GM23338 (cell line): ENCODE measurements at regions not wholly inside any gene's neighbourhood (a gene's known extent, or its start where the extent isn't known, plus 50 kb on each side); places are given as distances from the start of the nearest gene placed in this dataset.
A peak's percentile ranks its signal among the peaks of the same experiment; 100 is the strongest.

Experiments used
- ATAC-seq: fragments of 200-7000 bp; cut with Tn5 transposase; 3 replicates; pipeline ENCODE4 v1.9.1; 2020
- DNase-seq: peaks from one replicate; pipeline ENCODE4 v3.0.0-alpha.2; 2015; ENCODE audit warnings: low spot score
- H2AFZ ChIP-seq: fragments of 200-600 bp; sonication (generic); 2 replicates; pipeline ENCODE4 v1.8.0; 2016; ENCODE audit warnings: antibody characterized with exemption, mild to moderate bottlenecking, moderate library complexity
- H3F3A ChIP-seq: fragments of 200-600 bp; sonication (generic); replicated peaks from 2 replicates; pipeline ENCODE4 v1.8.0; 2017; ENCODE audit warnings: antibody characterized with exemption, mixed run types, low read depth
- H3K27ac ChIP-seq: fragments of 200-600 bp; sonication (generic); 2 replicates; pipeline ENCODE4 v1.6.1; 2016; ENCODE audit warnings: low read depth
- H3K27me3 ChIP-seq: fragments of 200-600 bp; sonication (generic); 2 replicates; pipeline ENCODE4 v1.8.0; 2016; ENCODE audit warnings: mild to moderate bottlenecking, mixed run types, moderate library complexity; ENCODE audit not compliant: insufficient read depth
- H3K36me3 ChIP-seq: fragments of 200-600 bp; sonication (generic); 2 replicates; pipeline ENCODE4 v1.8.0; 2016; ENCODE audit warnings: mild to moderate bottlenecking; ENCODE audit not compliant: insufficient read depth
- H3K4me1 ChIP-seq: fragments of 200-600 bp; sonication (generic); 2 replicates; pipeline ENCODE4 v1.8.0; 2016; ENCODE audit warnings: mild to moderate bottlenecking, moderate library complexity; ENCODE audit not compliant: insufficient read depth
- H3K4me2 ChIP-seq: fragments of 200-600 bp; sonication (generic); 2 replicates; pipeline ENCODE4 v1.7.1; 2017; ENCODE audit warnings: mixed run types
- H3K4me3 ChIP-seq: fragments of 200-600 bp; sonication (generic); 2 replicates; pipeline ENCODE4 v1.6.1; 2016; ENCODE audit warnings: mixed run types
- H3K79me2 ChIP-seq: fragments of 200-600 bp; sonication (generic); replicated peaks from 2 replicates; pipeline ENCODE4 v1.8.0; 2017; ENCODE audit warnings: mild to moderate bottlenecking; ENCODE audit not compliant: insufficient read depth
- H3K9me2 ChIP-seq: fragments of 200-600 bp; sonication (generic); 2 replicates; pipeline ENCODE4 v1.8.0; 2017; ENCODE audit not compliant: insufficient read depth
- H4K20me1 ChIP-seq: fragments of 200-600 bp; sonication (generic); replicated peaks from 2 replicates; pipeline ENCODE4 v1.8.0; 2017; ENCODE audit warnings: mild to moderate bottlenecking; ENCODE audit not compliant: insufficient read depth
- H3K27ac Mint-ChIP-seq: 2 replicates; pipeline ENCODE4 v1.8.0; 2020; ENCODE audit warnings: inconsistent platforms, mild to moderate bottlenecking, moderate library complexity, mixed read lengths
- H3K27me3 Mint-ChIP-seq: 3 replicates; pipeline ENCODE4 v1.8.0; 2022; ENCODE audit warnings: low read depth, mild to moderate bottlenecking, moderate library complexity, mixed read lengths, inconsistent platforms; ENCODE audit not compliant: insufficient read depth, poor library complexity
- H3K36me3 Mint-ChIP-seq: 3 replicates; pipeline ENCODE4 v1.8.0; 2021; ENCODE audit warnings: low read depth, mild to moderate bottlenecking, inconsistent platforms, moderate library complexity, mixed read lengths
- H3K4me1 Mint-ChIP-seq: 3 replicates; pipeline ENCODE4 v1.8.0; 2020; ENCODE audit warnings: mild to moderate bottlenecking, inconsistent platforms, mixed read lengths
- H3K4me3 Mint-ChIP-seq: 3 replicates; pipeline ENCODE4 v1.8.0; 2021; ENCODE audit warnings: moderate library complexity, mild to moderate bottlenecking, inconsistent platforms, mixed read lengths
- H3K9me3 Mint-ChIP-seq: 3 replicates; pipeline ENCODE4 v1.8.0; 2020; ENCODE audit warnings: moderate library complexity, mild to moderate bottlenecking, inconsistent platforms, mixed read lengths
- ZNF114 ChIP-seq: fragments of 250-450 bp; sonication (Bioruptor Pico); IDR thresholded peaks from 2 replicates; pipeline ENCODE4 v1.5.0; 2020; ENCODE audit warnings: mild to moderate bottlenecking, moderate library complexity
- TF ChIP-seq, protein P1 (sequence below): fragments of 250-450 bp; sonication (Bioruptor Pico); IDR thresholded peaks from 2 replicates; pipeline ENCODE4 v1.5.0; 2020; ENCODE audit warnings: mild to moderate bottlenecking, moderate library complexity
- TF ChIP-seq, protein P2 (sequence below), 2 experiments: fragments of 200-600 bp in 1 of 2; sonication (generic) in 1 of 2; conservative IDR thresholded peaks; 2 replicates each; pipeline versions ENCODE4 v1.5.1 to v1.6.1; 2016 to 2017; ENCODE audit warnings: antibody characterized with exemption in 2 of 2, low read depth in 2 of 2, mild to moderate bottlenecking in 2 of 2, moderate library complexity in 1 of 2

DNA sequence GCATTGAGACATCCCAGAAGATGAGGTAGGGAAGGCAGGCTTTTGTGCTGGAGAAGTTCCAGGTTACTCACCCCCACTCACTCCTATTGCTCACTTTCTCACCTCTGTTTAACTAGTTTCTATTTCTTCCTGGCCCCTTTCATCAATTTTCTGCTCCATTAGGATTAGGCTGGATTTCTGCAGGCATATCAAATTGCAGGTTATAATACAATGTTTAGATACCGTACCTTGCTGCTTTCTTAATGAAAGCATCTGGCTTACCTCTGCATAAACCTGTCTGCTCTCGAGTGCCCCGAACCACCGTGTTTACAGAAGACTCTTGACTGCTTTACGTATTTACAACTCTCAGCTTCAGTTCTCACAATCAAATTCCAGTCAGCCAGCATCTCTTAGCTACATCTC, 173.7 kb downstream of the ADAMTS15 start (continued):
- TF ChIP-seq, protein P1, sequence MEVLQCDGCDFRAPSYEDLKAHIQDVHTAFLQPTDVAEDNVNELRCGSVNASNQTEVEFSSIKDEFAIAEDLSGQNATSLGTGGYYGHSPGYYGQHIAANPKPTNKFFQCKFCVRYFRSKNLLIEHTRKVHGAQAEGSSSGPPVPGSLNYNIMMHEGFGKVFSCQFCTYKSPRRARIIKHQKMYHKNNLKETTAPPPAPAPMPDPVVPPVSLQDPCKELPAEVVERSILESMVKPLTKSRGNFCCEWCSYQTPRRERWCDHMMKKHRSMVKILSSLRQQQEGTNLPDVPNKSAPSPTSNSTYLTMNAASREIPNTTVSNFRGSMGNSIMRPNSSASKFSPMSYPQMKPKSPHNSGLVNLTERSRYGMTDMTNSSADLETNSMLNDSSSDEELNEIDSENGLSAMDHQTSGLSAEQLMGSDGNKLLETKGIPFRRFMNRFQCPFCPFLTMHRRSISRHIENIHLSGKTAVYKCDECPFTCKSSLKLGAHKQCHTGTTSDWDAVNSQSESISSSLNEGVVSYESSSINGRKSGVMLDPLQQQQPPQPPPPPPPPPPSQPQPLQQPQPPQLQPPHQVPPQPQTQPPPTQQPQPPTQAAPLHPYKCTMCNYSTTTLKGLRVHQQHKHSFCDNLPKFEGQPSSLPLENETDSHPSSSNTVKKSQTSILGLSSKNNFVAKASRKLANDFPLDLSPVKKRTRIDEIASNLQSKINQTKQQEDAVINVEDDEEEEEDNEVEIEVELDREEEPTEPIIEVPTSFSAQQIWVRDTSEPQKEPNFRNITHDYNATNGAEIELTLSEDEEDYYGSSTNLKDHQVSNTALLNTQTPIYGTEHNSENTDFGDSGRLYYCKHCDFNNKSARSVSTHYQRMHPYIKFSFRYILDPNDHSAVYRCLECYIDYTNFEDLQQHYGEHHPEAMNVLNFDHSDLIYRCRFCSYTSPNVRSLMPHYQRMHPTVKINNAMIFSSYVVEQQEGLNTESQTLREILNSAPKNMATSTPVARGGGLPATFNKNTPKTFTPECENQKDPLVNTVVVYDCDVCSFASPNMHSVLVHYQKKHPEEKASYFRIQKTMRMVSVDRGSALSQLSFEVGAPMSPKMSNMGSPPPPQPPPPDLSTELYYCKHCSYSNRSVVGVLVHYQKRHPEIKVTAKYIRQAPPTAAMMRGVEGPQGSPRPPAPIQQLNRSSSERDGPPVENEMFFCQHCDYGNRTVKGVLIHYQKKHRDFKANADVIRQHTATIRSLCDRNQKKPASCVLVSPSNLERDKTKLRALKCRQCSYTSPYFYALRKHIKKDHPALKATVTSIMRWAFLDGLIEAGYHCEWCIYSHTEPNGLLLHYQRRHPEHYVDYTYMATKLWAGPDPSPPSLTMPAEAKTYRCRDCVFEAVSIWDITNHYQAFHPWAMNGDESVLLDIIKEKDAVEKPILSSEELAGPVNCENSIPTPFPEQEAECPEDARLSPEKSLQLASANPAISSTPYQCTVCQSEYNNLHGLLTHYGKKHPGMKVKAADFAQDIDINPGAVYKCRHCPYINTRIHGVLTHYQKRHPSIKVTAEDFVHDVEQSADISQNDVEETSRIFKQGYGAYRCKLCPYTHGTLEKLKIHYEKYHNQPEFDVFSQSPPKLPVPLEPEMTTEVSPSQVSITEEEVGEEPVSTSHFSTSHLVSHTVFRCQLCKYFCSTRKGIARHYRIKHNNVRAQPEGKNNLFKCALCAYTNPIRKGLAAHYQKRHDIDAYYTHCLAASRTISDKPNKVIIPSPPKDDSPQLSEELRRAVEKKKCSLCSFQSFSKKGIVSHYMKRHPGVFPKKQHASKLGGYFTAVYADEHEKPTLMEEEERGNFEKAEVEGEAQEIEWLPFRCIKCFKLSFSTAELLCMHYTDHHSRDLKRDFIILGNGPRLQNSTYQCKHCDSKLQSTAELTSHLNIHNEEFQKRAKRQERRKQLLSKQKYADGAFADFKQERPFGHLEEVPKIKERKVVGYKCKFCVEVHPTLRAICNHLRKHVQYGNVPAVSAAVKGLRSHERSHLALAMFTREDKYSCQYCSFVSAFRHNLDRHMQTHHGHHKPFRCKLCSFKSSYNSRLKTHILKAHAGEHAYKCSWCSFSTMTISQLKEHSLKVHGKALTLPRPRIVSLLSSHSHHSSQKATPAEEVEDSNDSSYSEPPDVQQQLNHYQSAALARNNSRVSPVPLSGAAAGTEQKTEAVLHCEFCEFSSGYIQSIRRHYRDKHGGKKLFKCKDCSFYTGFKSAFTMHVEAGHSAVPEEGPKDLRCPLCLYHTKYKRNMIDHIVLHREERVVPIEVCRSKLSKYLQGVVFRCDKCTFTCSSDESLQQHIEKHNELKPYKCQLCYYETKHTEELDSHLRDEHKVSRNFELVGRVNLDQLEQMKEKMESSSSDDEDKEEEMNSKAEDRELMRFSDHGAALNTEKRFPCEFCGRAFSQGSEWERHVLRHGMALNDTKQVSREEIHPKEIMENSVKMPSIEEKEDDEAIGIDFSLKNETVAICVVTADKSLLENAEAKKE (CRISPR knock-in tag): no peak
- no peak for TF ChIP-seq ZNF114 (CRISPR knock-in tag)

DNA sequence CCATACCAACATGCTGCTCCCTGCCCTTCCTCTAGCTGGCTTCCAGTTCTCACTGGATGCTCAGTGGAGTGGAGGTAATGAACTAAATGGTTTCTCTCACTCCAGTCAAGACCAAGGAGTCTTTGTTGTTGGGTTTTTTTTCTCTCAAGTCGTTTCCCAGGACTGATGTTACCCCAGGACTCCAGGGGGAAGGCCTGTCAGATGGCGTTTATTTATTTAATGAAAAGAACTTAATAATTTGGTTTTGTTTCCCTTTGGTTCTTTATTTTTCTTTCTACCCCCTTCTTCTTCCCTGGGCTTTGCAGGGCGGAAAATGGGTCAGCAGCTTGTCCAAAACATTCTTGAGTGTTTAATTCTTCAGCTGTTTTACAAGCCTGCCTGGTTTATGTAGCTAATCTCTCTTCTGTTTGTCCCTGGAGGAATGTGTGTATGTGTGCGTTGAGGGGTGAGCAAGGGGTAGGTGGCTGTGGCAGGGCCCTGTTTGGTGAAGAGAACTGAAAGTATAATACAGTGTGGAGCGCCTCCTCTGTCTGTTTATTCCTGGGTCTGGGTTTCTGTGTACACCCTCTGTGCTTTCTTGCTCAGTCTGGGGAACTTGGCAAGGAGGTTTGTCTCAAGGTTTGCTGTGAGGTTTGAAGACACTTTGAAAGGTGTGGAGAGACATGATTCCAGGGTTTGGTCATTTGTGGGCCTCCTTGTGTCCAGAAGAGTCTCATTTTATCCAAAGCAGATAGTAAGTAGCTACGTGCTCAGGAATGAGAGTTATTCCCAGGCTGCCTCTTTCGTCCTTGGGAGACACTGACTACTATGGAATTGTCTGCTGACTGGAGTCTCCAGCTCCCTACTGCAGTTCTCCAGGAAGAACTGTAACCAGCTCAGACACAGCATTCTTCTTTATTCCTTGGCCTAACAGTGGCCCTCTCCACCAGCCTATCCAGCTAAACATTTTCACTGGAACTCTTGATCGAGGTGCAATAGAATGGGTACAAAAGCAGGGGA, 175.5 kb downstream of the ADAMTS15 start:
- no peaks in the 10 kb centered on the region for H3F3A ChIP-seq
- H4K20me1 ChIP-seq: no peaks in the 10 kb centered on the region
- no peak overlapping the region for H3K4me3 ChIP-seq
- H3K27me3 ChIP-seq: no peaks in the 10 kb centered on the region
- H3K79me2 ChIP-seq: no peaks in the 10 kb centered on the region
- no peak overlapping the region for H3K4me2 ChIP-seq
- Mint-ChIP-seq H3K36me3 (no peaks in the 10 kb centered on the region), H3K27ac (no peak overlapping the region), H3K9me3 (no peaks in the 10 kb centered on the region), H3K27me3 (peaks cover 3% of the 10 kb centered on the region), H3K4me1 (no peaks in the 10 kb centered on the region), H3K4me3 (no peak overlapping the region)
- no peaks in the 10 kb centered on the region for H3K4me1 ChIP-seq
- DNase-seq: no peak
- peaks cover 8% of the 10 kb centered on the region; the same call in 1 of the 2 replicates for H3K9me2 ChIP-seq
- no peak overlapping the region; the same call in 1 of the 2 replicates for H2AFZ ChIP-seq
- H3K36me3 ChIP-seq: no peaks in the 10 kb centered on the region
- H3K27ac ChIP-seq: no peak overlapping the region
- no peak for ATAC-seq
- TF ChIP-seq, protein P2, sequence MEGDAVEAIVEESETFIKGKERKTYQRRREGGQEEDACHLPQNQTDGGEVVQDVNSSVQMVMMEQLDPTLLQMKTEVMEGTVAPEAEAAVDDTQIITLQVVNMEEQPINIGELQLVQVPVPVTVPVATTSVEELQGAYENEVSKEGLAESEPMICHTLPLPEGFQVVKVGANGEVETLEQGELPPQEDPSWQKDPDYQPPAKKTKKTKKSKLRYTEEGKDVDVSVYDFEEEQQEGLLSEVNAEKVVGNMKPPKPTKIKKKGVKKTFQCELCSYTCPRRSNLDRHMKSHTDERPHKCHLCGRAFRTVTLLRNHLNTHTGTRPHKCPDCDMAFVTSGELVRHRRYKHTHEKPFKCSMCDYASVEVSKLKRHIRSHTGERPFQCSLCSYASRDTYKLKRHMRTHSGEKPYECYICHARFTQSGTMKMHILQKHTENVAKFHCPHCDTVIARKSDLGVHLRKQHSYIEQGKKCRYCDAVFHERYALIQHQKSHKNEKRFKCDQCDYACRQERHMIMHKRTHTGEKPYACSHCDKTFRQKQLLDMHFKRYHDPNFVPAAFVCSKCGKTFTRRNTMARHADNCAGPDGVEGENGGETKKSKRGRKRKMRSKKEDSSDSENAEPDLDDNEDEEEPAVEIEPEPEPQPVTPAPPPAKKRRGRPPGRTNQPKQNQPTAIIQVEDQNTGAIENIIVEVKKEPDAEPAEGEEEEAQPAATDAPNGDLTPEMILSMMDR (conservative IDR thresholded peaks at IDR 0.05; ENCODE audit: low read depth in 2 of 2): 0 out of 4 replicates have a peak, but pooled peaks of 1 of the 2 experiments have one; percentile 8
- TF ChIP-seq, protein P1 (CRISPR knock-in tag): no peak
